WTC11 (cell line): ENCODE measurements at regions not wholly inside any gene's neighbourhood (a gene's known extent, or its start where the extent isn't known, plus 50 kb on each side); places are given as distances from the start of the nearest gene placed in this dataset.

Experiments
- ATAC-seq: fragments of 200-7000 bp; cut with Tn5 transposase; 2 replicates; pipeline ENCODE4 v1.10.0; 2021; ENCODE audit warnings: mild to moderate bottlenecking, moderate library complexity
- CTCF ChIA-PET: fragments of 300-600 bp; sonication (Branson Sonifier 250); formaldehyde crosslinking; loops from one replicate; lab custom pipeline; 2021; ENCODE audit warnings: antibody characterized with exemption; lab: Charles Lee
- POLR2A ChIA-PET: fragments of 350-600 bp; sonication (Branson Sonifier 250); formaldehyde crosslinking; loops from one replicate; lab custom pipeline; 2021; ENCODE audit warnings: antibody characterized with exemption; lab: Charles Lee
- DNase-seq: peaks from one replicate; pipeline ENCODE4 v3.0.0; 2021; ENCODE audit warnings: low spot score
- H3K27ac Mint-ChIP-seq: 2 replicates; pipeline ENCODE4 v1.8.0; 2021; ENCODE audit warnings: mixed read lengths
- H3K27me3 Mint-ChIP-seq: 2 replicates; pipeline ENCODE4 v1.8.0; 2021; ENCODE audit warnings: low read depth, mild to moderate bottlenecking, moderate library complexity, mixed read lengths
- H3K36me3 Mint-ChIP-seq: 2 replicates; pipeline ENCODE4 v1.8.0; 2021; ENCODE audit warnings: mixed read lengths
- H3K4me1 Mint-ChIP-seq: 2 replicates; pipeline ENCODE4 v1.8.0; 2022; ENCODE audit warnings: mixed read lengths
- H3K4me3 Mint-ChIP-seq: 2 replicates; pipeline ENCODE4 v1.8.0; 2021; ENCODE audit warnings: mild to moderate bottlenecking, moderate library complexity, mixed read lengths
- H3K9me3 Mint-ChIP-seq: 2 replicates; pipeline ENCODE4 v1.8.0; 2021; ENCODE audit warnings: mixed read lengths
- CREM ChIP-seq: sonication (generic); formaldehyde crosslinking; IDR thresholded peaks from 2 replicates; pipeline ENCODE4 v1.8.1; 2022; ENCODE audit warnings: mild to moderate bottlenecking, missing genetic modification reagents, moderate library complexity
- EMX1 ChIP-seq: fragments of 250-450 bp; sonication (Bioruptor Pico); IDR thresholded peaks from 2 replicates; pipeline ENCODE4 v1.8.0; 2021; ENCODE audit warnings: mild to moderate bottlenecking
- FOXP1 ChIP-seq: sonication (generic); formaldehyde crosslinking; IDR thresholded peaks from 2 replicates; pipeline ENCODE4 v1.8.0; 2022; ENCODE audit warnings: missing genetic modification reagents, mild to moderate bottlenecking, moderate library complexity, borderline replicate concordance
- HMGA2 ChIP-seq: fragments of 250-450 bp; sonication (Bioruptor Pico); IDR thresholded peaks from 2 replicates; pipeline ENCODE4 v1.4.0; 2021; ENCODE audit warnings: mild to moderate bottlenecking, moderate library complexity
- JAZF1 ChIP-seq: fragments of 250-450 bp; sonication (Bioruptor Pico); IDR thresholded peaks from 2 replicates; pipeline ENCODE4 v1.9.0; 2021; ENCODE audit warnings: moderate library complexity, mild to moderate bottlenecking, inconsistent platforms
- NFE2L1 ChIP-seq: sonication (generic); formaldehyde crosslinking; IDR thresholded peaks from 2 replicates; pipeline ENCODE4 v1.8.1; 2023; ENCODE audit warnings: missing genetic modification reagents
- NR1H2 ChIP-seq: sonication (generic); formaldehyde crosslinking; IDR thresholded peaks from 2 replicates; pipeline ENCODE4 v1.9.0; 2021; ENCODE audit warnings: mild to moderate bottlenecking, moderate library complexity, missing genetic modification reagents
- RELA ChIP-seq: sonication (generic); formaldehyde crosslinking; IDR thresholded peaks from 2 replicates; pipeline ENCODE4 v1.8.1; 2022; ENCODE audit warnings: missing genetic modification reagents, mild to moderate bottlenecking, borderline replicate concordance
- RORB ChIP-seq: fragments of 250-450 bp; sonication (Bioruptor Pico); IDR thresholded peaks from 2 replicates; pipeline ENCODE4 v1.9.0; 2021; ENCODE audit warnings: mild to moderate bottlenecking
- SOX15 ChIP-seq: fragments of 250-450 bp; sonication (Bioruptor Pico); IDR thresholded peaks from 2 replicates; pipeline ENCODE4 v1.9.0; 2021; ENCODE audit warnings: mild to moderate bottlenecking
- TEAD4 ChIP-seq: sonication (generic); formaldehyde crosslinking; IDR thresholded peaks from 2 replicates; pipeline ENCODE4 v1.8.0; 2022; ENCODE audit warnings: mild to moderate bottlenecking, missing genetic modification reagents
- ZBTB21 ChIP-seq: sonication (generic); formaldehyde crosslinking; IDR thresholded peaks from 2 replicates; pipeline ENCODE4 v1.8.1; 2023; ENCODE audit warnings: mild to moderate bottlenecking, missing genetic modification reagents, borderline replicate concordance
- ZNF138 ChIP-seq: sonication (generic); formaldehyde crosslinking; conservative IDR thresholded peaks from 2 replicates; pipeline ENCODE4 v1.8.1; 2022; ENCODE audit warnings: mild to moderate bottlenecking, moderate library complexity, missing genetic modification reagents
- ZNF263 ChIP-seq: sonication (generic); formaldehyde crosslinking; IDR thresholded peaks from 2 replicates; pipeline ENCODE4 v1.8.1; 2022; ENCODE audit warnings: low read depth, mild to moderate bottlenecking, moderate library complexity, missing genetic modification reagents
- ZNF396 ChIP-seq: fragments of 250-450 bp; sonication (Bioruptor Pico); IDR thresholded peaks from 2 replicates; pipeline ENCODE4 v1.8.0; 2021; ENCODE audit warnings: mild to moderate bottlenecking, moderate library complexity, borderline replicate concordance
- ZNF416 ChIP-seq: fragments of 250-450 bp; sonication (Bioruptor Pico); IDR thresholded peaks from 2 replicates; pipeline ENCODE4 v1.9.0; 2021; ENCODE audit warnings: mild to moderate bottlenecking, inconsistent platforms
- TF ChIP-seq, protein P1 (sequence below): sonication (generic); formaldehyde crosslinking; IDR thresholded peaks from 2 replicates; pipeline ENCODE4 v1.8.0; 2023; ENCODE audit warnings: missing genetic modification reagents, mild to moderate bottlenecking, borderline replicate concordance
- TF ChIP-seq, protein P2 (sequence below): sonication (generic); formaldehyde crosslinking; IDR thresholded peaks from 2 replicates; pipeline ENCODE4 v1.8.0; 2022; ENCODE audit warnings: mild to moderate bottlenecking, missing genetic modification reagents
- TF ChIP-seq, protein P3 (sequence below): sonication (generic); formaldehyde crosslinking; IDR thresholded peaks from 2 replicates; pipeline ENCODE4 v1.8.1; 2023; ENCODE audit warnings: mild to moderate bottlenecking, missing genetic modification reagents
- TF ChIP-seq, protein P4 (sequence below): sonication (generic); formaldehyde crosslinking; conservative IDR thresholded peaks from 2 replicates; pipeline ENCODE4 v1.8.1; 2022; ENCODE audit warnings: mild to moderate bottlenecking, missing genetic modification reagents
- TF ChIP-seq, protein P5 (sequence below): fragments of 250-450 bp; sonication (Bioruptor Pico); IDR thresholded peaks from 2 replicates; pipeline ENCODE4 v1.8.0; 2021; ENCODE audit warnings: mild to moderate bottlenecking
- TF ChIP-seq, protein P6 (sequence below): sonication (generic); formaldehyde crosslinking; IDR thresholded peaks from 2 replicates; pipeline ENCODE4 v1.8.1; 2023; ENCODE audit warnings: mild to moderate bottlenecking, moderate library complexity, missing genetic modification reagents
- TF ChIP-seq, protein P7 (sequence below): sonication (generic); formaldehyde crosslinking; IDR thresholded peaks from 2 replicates; pipeline ENCODE4 v1.8.1; 2023; ENCODE audit warnings: mild to moderate bottlenecking, missing genetic modification reagents, moderate library complexity

DNA sequence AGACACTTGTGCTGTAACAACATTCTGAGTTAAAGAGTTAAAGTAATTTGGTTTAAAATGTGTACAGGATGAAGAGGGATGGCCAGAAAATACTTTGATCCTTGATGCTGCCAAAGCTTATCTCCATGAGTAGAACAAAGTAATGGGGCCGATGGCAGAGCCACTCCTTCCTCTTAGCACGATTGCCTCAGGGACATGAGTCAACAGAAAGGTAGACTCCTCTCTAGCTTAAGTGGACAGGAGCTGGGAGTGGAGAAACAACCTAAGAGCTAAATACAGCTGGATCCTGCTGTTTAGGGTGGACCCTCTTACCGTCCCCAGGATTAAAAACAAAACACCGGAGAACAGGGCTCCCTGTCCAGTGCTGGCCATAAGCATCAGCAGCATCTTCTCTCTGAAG is 267.3 kb downstream of the IRX1 start:
- H3K4me1 Mint-ChIP-seq = peaks cover 13% of the 10 kb centered on the region
- POLR2A ChIA-PET = interaction anchor here (0.6 kb wide), 1 partner anchor 107 kb away, joined by 3 read pairs; no protein-coding TSS in a partner anchor
- no peak for DNase-seq
- CTCF ChIA-PET = interaction anchor here (0.5 kb wide), 1 partner anchor 105 kb away, joined by 3 read pairs; no protein-coding TSS in a partner anchor
- ATAC-seq = no peak
- H3K4me3 Mint-ChIP-seq = no peak overlapping the region
- peaks cover 4% of the 10 kb centered on the region; the same call in 1 of the 2 replicates for H3K9me3 Mint-ChIP-seq
- TF ChIP-seq NR1H2 (CRISPR knock-in tag) (no peak), RORB (no peak)
- no peak overlapping the region for H3K27ac Mint-ChIP-seq
- H3K36me3 Mint-ChIP-seq = no peaks in the 10 kb centered on the region
- H3K27me3 Mint-ChIP-seq = no peaks in the 10 kb centered on the region; the same call in 1 of the 2 replicates

DNA sequence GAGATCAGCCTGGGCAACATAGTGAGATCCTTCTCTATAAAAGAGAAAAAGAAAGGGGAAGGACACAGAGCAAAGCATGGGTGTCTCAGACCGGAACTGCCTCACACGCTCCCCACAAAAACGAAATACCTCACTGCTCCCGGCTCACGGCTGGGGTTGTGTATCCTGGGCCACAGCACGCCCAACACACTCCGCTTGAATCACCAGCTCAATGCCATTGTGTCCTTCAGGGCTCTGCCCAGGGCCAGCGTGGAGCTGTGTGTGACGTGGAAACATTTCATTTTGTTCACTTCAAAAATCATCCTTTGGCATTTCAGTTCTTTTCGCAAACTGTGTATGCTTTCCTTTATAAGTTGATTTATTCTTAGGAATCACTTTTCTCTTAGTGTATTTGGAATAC is 279.5 kb downstream of the IRX1 start:
- Mint-ChIP-seq H3K4me3 (no peak overlapping the region), H3K27ac (no peak overlapping the region), H3K4me1 (peaks cover 19% of the 10 kb centered on the region), H3K36me3 (peaks cover 23% of the 10 kb centered on the region), H3K9me3 (peaks cover 26% of the 10 kb centered on the region), H3K27me3 (peaks cover 4% of the 10 kb centered on the region)
- TF ChIP-seq, protein P1, sequence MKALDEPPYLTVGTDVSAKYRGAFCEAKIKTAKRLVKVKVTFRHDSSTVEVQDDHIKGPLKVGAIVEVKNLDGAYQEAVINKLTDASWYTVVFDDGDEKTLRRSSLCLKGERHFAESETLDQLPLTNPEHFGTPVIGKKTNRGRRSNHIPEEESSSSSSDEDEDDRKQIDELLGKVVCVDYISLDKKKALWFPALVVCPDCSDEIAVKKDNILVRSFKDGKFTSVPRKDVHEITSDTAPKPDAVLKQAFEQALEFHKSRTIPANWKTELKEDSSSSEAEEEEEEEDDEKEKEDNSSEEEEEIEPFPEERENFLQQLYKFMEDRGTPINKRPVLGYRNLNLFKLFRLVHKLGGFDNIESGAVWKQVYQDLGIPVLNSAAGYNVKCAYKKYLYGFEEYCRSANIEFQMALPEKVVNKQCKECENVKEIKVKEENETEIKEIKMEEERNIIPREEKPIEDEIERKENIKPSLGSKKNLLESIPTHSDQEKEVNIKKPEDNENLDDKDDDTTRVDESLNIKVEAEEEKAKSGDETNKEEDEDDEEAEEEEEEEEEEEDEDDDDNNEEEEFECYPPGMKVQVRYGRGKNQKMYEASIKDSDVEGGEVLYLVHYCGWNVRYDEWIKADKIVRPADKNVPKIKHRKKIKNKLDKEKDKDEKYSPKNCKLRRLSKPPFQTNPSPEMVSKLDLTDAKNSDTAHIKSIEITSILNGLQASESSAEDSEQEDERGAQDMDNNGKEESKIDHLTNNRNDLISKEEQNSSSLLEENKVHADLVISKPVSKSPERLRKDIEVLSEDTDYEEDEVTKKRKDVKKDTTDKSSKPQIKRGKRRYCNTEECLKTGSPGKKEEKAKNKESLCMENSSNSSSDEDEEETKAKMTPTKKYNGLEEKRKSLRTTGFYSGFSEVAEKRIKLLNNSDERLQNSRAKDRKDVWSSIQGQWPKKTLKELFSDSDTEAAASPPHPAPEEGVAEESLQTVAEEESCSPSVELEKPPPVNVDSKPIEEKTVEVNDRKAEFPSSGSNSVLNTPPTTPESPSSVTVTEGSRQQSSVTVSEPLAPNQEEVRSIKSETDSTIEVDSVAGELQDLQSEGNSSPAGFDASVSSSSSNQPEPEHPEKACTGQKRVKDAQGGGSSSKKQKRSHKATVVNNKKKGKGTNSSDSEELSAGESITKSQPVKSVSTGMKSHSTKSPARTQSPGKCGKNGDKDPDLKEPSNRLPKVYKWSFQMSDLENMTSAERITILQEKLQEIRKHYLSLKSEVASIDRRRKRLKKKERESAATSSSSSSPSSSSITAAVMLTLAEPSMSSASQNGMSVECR = no peak
- TF ChIP-seq ZNF396 (CRISPR knock-in tag) = no peak
- TF ChIP-seq EMX1 = no peak
- no peak for TF ChIP-seq TEAD4
- TF ChIP-seq, protein P2, sequence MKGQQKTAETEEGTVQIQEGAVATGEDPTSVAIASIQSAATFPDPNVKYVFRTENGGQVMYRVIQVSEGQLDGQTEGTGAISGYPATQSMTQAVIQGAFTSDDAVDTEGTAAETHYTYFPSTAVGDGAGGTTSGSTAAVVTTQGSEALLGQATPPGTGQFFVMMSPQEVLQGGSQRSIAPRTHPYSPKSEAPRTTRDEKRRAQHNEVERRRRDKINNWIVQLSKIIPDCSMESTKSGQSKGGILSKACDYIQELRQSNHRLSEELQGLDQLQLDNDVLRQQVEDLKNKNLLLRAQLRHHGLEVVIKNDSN (CRISPR knock-in tag) = no peak
- TF ChIP-seq CREM (CRISPR knock-in tag) = no peak
- no peak for TF ChIP-seq ZNF263
- no peak for ATAC-seq
- no peak for DNase-seq
- ChIA-PET POLR2A (no interaction called here), CTCF (no interaction called here)

DNA sequence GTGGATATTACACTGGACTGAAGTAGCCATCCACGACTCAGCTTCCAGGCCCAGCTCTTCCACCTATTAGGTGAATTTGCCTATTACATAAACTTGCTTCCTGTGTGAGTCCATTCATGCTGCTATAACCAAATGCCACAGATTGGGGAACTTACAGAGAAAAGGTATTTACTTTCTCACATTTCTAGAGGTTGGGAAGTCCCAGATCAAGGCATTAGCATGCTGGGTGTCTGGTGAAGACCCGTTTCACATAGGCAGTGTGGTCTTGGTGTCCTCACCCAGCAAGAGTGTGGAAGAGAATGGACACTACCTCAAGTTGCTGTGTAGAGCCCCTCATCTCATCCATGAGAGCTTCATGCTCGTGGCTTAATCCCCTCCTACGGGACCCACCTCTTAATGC is 282.6 kb downstream of the IRX1 start:
- POLR2A ChIA-PET = no interaction called here
- CTCF ChIA-PET = no interaction called here
- no peak for ATAC-seq
- Mint-ChIP-seq H3K27me3 (peaks cover 4% of the 10 kb centered on the region; the same call in 1 of the 2 replicates), H3K27ac (no peak overlapping the region), H3K9me3 (peaks cover 14% of the 10 kb centered on the region), H3K36me3 (peaks cover 8% of the 10 kb centered on the region), H3K4me3 (no peak overlapping the region), H3K4me1 (no peaks in the 10 kb centered on the region)
- no peak for DNase-seq
- no peak for TF ChIP-seq SOX15 (CRISPR knock-in tag)
- no peak for TF ChIP-seq ZBTB21 (CRISPR knock-in tag)
- no peak for TF ChIP-seq ZNF138 (CRISPR knock-in tag)
- TF ChIP-seq JAZF1 = no peak
- TF ChIP-seq NR1H2 (CRISPR knock-in tag) = no peak
- no peak for TF ChIP-seq FOXP1 (CRISPR knock-in tag)
- TF ChIP-seq, protein P3, sequence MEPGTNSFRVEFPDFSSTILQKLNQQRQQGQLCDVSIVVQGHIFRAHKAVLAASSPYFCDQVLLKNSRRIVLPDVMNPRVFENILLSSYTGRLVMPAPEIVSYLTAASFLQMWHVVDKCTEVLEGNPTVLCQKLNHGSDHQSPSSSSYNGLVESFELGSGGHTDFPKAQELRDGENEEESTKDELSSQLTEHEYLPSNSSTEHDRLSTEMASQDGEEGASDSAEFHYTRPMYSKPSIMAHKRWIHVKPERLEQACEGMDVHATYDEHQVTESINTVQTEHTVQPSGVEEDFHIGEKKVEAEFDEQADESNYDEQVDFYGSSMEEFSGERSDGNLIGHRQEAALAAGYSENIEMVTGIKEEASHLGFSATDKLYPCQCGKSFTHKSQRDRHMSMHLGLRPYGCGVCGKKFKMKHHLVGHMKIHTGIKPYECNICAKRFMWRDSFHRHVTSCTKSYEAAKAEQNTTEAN = no peak
- no peak for TF ChIP-seq HMGA2 (CRISPR knock-in tag)
- TF ChIP-seq, protein P4, sequence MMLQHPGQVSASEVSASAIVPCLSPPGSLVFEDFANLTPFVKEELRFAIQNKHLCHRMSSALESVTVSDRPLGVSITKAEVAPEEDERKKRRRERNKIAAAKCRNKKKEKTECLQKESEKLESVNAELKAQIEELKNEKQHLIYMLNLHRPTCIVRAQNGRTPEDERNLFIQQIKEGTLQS = no peak
- TF ChIP-seq, protein P5, sequence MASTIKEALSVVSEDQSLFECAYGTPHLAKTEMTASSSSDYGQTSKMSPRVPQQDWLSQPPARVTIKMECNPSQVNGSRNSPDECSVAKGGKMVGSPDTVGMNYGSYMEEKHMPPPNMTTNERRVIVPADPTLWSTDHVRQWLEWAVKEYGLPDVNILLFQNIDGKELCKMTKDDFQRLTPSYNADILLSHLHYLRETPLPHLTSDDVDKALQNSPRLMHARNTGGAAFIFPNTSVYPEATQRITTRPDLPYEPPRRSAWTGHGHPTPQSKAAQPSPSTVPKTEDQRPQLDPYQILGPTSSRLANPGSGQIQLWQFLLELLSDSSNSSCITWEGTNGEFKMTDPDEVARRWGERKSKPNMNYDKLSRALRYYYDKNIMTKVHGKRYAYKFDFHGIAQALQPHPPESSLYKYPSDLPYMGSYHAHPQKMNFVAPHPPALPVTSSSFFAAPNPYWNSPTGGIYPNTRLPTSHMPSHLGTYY (CRISPR knock-in tag) = no peak
- TF ChIP-seq RELA = no peak
- no peak for TF ChIP-seq NFE2L1
- TF ChIP-seq, protein P6, sequence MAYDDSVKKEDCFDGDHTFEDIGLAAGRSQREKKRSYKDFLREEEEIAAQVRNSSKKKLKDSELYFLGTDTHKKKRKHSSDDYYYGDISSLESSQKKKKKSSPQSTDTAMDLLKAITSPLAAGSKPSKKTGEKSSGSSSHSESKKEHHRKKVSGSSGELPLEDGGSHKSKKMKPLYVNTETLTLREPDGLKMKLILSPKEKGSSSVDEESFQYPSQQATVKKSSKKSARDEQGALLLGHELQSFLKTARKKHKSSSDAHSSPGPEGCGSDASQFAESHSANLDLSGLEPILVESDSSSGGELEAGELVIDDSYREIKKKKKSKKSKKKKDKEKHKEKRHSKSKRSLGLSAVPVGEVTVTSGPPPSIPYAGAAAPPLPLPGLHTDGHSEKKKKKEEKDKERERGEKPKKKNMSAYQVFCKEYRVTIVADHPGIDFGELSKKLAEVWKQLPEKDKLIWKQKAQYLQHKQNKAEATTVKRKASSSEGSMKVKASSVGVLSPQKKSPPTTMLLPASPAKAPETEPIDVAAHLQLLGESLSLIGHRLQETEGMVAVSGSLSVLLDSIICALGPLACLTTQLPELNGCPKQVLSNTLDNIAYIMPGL = no peak
- TF ChIP-seq, protein P7, sequence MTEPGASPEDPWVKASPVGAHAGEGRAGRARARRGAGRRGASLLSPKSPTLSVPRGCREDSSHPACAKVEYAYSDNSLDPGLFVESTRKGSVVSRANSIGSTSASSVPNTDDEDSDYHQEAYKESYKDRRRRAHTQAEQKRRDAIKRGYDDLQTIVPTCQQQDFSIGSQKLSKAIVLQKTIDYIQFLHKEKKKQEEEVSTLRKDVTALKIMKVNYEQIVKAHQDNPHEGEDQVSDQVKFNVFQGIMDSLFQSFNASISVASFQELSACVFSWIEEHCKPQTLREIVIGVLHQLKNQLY (CRISPR knock-in tag) = no peak
- no peak for TF ChIP-seq ZNF416 (CRISPR knock-in tag)
